ENCODE measurements at regions not wholly inside any gene's neighbourhood (a gene's known extent, or its start where the extent isn't known, plus 50 kb on each side); places are given as distances from the start of the nearest gene placed in this dataset.
"Not testable (repeated sequence)": the region's sequence is repeated elsewhere in the genome, so short reads cannot be mapped to it uniquely, and the experiment has no call there.

GRCh38 chr4:158313566-158313965 lies 103.3 kb downstream of the TMEM144 start:
- no peak for DNase-seq

GRCh38 chr4:158314756-158315487 lies 104.6 kb downstream of the TMEM144 start:
- no peak for DNase-seq

- no peak for DNase-seq
Measured at GRCh38 chr4:158315706-158316105, 105.4 kb downstream of the TMEM144 start.

GRCh38 chr4:158316264-158316663 lies 106.0 kb downstream of the TMEM144 start:
- no peak for DNase-seq

- no peak for DNase-seq
Measured at GRCh38 chr4:158319880-158320279, 109.6 kb downstream of the TMEM144 start.

GRCh38 chr4:158322109-158322508 lies 111.8 kb downstream of the TMEM144 start:
- no peak for DNase-seq

GRCh38 chr4:158327525-158327924 lies 117.2 kb downstream of the TMEM144 start:
- no peak for DNase-seq

- DNase-seq = no peak
Measured at GRCh38 chr4:158331863-158332262, 121.6 kb downstream of the TMEM144 start.

GRCh38 chr4:158333820-158334219 lies 123.5 kb downstream of the TMEM144 start:
- no peak for DNase-seq

- no peak for DNase-seq
Measured at GRCh38 chr4:158341896-158342295, 131.6 kb downstream of the TMEM144 start.

- DNase-seq = no peak
Measured at GRCh38 chr4:158346576-158346975, 136.3 kb downstream of the TMEM144 start.

GRCh38 chr4:158347556-158347955 lies 137.3 kb downstream of the TMEM144 start:
- DNase-seq = no peak

- no peak for DNase-seq
Measured at GRCh38 chr4:158350161-158350560, 139.9 kb downstream of the TMEM144 start.

GRCh38 chr4:158353541-158354304 lies 143.4 kb downstream of the TMEM144 start:
- peak; percentile 10 for DNase-seq

- peak; percentile 46 for DNase-seq
Measured at GRCh38 chr4:158356301-158356700, 146.0 kb downstream of the TMEM144 start.

- DNase-seq = not testable (repeated sequence)
Measured at GRCh38 chr4:158367932-158368441, 153.7 kb upstream of the RXFP1 start.

- no peak for DNase-seq
Measured at GRCh38 chr4:158371158-158371557, 150.5 kb upstream of the RXFP1 start.

- no peak for DNase-seq
Measured at GRCh38 chr4:158374318-158374717, 147.4 kb upstream of the RXFP1 start.

GRCh38 chr4:158376106-158376840 lies 145.4 kb upstream of the RXFP1 start:
- DNase-seq = no peak

GRCh38 chr4:158384414-158384813 lies 137.3 kb upstream of the RXFP1 start:
- DNase-seq = no peak

- no peak for DNase-seq
Measured at GRCh38 chr4:158395343-158395742, 126.3 kb upstream of the RXFP1 start.

- DNase-seq = no peak
Measured at GRCh38 chr4:158395889-158396288, 125.8 kb upstream of the RXFP1 start.

- DNase-seq = no peak
Measured at GRCh38 chr4:158397781-158398180, 123.9 kb upstream of the RXFP1 start.
